ENCODE measurements at regions not wholly inside any gene's neighbourhood (a gene's known extent, or its start where the extent isn't known, plus 50 kb on each side); places are given as distances from the start of the nearest gene placed in this dataset.

- Histone ChIP-seq H3K27me3 (no peaks in the 10 kb centered on the region), H3K36me3 (no peaks in the 10 kb centered on the region), H3K27ac (no peak overlapping the region), H3K9me3 (no peaks in the 10 kb centered on the region), H3K4me3 (no peak overlapping the region), H3K4me1 (peaks cover 10 to 22% (median 16%) of the 10 kb centered on the region in 4 donors)
- TF ChIP-seq POLR2A (IDR thresholded peaks at IDR 0.05): no peak
- no peak for TF ChIP-seq CTCF (IDR thresholded peaks at IDR 0.05)
- intact Hi-C loops (cut with DNase I; ENCODE audit: low total_unique reads): no loop called here
- no peak for DNase-seq
- 82 to 89% (median 84%) methylated on average over 2 of the region's 2 CpGs for WGBS, 5 donors
Measured at GRCh38 chr1:83697220-83697619, 301.7 kb downstream of the TTLL7 start.

- intact Hi-C loops (cut with DNase I; ENCODE audit: low total_unique reads): no loop called here
- Histone ChIP-seq H3K27me3 (no peaks in the 10 kb centered on the region), H3K9me3 (no peaks in the 10 kb centered on the region), H3K27ac (no peak overlapping the region), H3K4me1 (peaks cover 10 to 22% (median 16%) of the 10 kb centered on the region in 4 donors), H3K4me3 (no peak overlapping the region), H3K36me3 (no peaks in the 10 kb centered on the region)
- no peak for DNase-seq
- TF ChIP-seq EP300 (IDR thresholded peaks at IDR 0.05): no peak
- TF ChIP-seq POLR2AphosphoS5 (IDR thresholded peaks at IDR 0.05): no peak
- TF ChIP-seq CTCF (IDR thresholded peaks at IDR 0.05): no peak
- no peak for TF ChIP-seq POLR2A (IDR thresholded peaks at IDR 0.05)
Measured at GRCh38 chr1:83694449-83694848, 304.5 kb downstream of the TTLL7 start.

GRCh38 chr1:83693427-83694126 lies 305.4 kb downstream of the TTLL7 start:
- Histone ChIP-seq H3K27ac (no peak overlapping the region), H3K27me3 (no peaks in the 10 kb centered on the region), H3K4me3 (peak overlapping the region; percentile 40 to 47 (median 44)), H3K36me3 (no peaks in the 10 kb centered on the region), H3K9me3 (peaks cover 0 to under 1% (median 0%) of the 10 kb centered on the region in 4 donors), H3K4me1 (peaks cover 10 to 22% (median 16%) of the 10 kb centered on the region in 4 donors)
- TF ChIP-seq EP300 (IDR thresholded peaks at IDR 0.05) (no peak), CTCF (IDR thresholded peaks at IDR 0.05) (no peak), POLR2AphosphoS5 (IDR thresholded peaks at IDR 0.05) (no peak), POLR2A (IDR thresholded peaks at IDR 0.05) (no peak)
- peak in 1 of 2 donors; percentile 49 for DNase-seq
- intact Hi-C loops (cut with DNase I; ENCODE audit: low total_unique reads): no loop called here
- 5 to 19% (median 17%) methylated on average over 12 of the region's 12 CpGs for WGBS, 5 donors

- Histone ChIP-seq H3K27me3 (no peaks in the 10 kb centered on the region), H3K9me3 (peaks cover 0 to 3% (median 0%) of the 10 kb centered on the region in 4 donors), H3K36me3 (no peaks in the 10 kb centered on the region), H3K4me3 (peak overlapping the region; percentile 40 to 47 (median 44)), H3K4me1 (peaks cover 10 to 22% (median 16%) of the 10 kb centered on the region in 4 donors), H3K27ac (peak overlapping the region in 2 of 5 donors; percentile 7 to 35)
- intact Hi-C loops (cut with DNase I; ENCODE audit: low total_unique reads): no loop called here
- WGBS, 5 donors: 4 to 16% (median 9%) methylated on average over 13 of the region's 13 CpGs
- DNase-seq: peak in 1 of 2 donors; percentile 59
- TF ChIP-seq CTCF (IDR thresholded peaks at IDR 0.05) (no peak), POLR2AphosphoS5 (IDR thresholded peaks at IDR 0.05) (no peak), EP300 (IDR thresholded peaks at IDR 0.05) (no peak), POLR2A (IDR thresholded peaks at IDR 0.05) (no peak)
Measured at GRCh38 chr1:83692524-83693381, 306.2 kb downstream of the TTLL7 start.

Data from stomach (tissue), 8 donors.